ENCODE measurements at regions not wholly inside any gene's neighbourhood (a gene's known extent, or its start where the extent isn't known, plus 50 kb on each side); places are given as distances from the start of the nearest gene placed in this dataset.

DNA sequence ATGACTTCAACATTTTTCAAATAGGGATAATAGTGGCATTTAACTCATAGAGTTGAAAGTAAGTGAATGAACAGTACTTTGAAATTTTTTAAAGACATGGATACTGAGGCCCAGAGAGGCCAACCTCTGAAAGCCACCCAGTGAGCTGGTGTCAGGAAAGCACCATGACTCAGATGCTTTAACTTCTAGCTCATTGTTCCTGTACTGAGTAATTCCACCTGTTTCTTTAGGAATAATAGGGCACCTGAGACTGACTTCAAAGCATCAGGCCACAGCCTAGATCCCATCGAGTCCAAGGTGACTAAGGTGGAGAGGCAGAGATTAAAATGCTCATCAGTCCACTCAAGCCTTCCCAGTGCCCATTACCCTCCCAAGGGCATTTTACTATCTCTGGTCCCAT, 491.8 kb upstream of the TENM4 start:
- Histone ChIP-seq H3K4me1 (ENCODE audit: control insufficient read depth, low read length) (no peaks in the 10 kb centered on the region), H3K79me2 (ENCODE audit: control insufficient read depth, low read length) (no peaks in the 10 kb centered on the region), H3K36me3 (ENCODE audit: control insufficient read depth, low read length) (no peaks in the 10 kb centered on the region), H3K9me3 (ENCODE audit: control insufficient read depth, insufficient read depth, low read length) (no peaks in the 10 kb centered on the region), H3K27me3 (ENCODE audit: control insufficient read depth, low read length) (no peaks in the 10 kb centered on the region), H4K20me1 (ENCODE audit: control insufficient read depth, insufficient read depth, low read depth, low read length) (no peaks in the 10 kb centered on the region), H3K27ac (ENCODE audit: low read depth, low read length) (no peak overlapping the region), H3K4me3 (ENCODE audit: low read length) (no peak overlapping the region), H3K4me2 (ENCODE audit: low read length) (no peak overlapping the region), H3K9me2 (replicated peaks; ENCODE audit: control insufficient read depth, low read length) (no peaks in the 10 kb centered on the region), H3F3A (ENCODE audit: control insufficient read depth, insufficient read depth) (no peaks in the 10 kb centered on the region)
- TF ChIP-seq CTCF (IDR thresholded peaks at IDR 0.05; ENCODE audit: low read depth, low read length, poor library complexity, severe bottlenecking) (no peak), EZH2phosphoT487 (IDR thresholded peaks at IDR 0.05; ENCODE audit: borderline replicate concordance, low read length) (no peak)

GRCh38 chr11:79931692-79932091, 490.9 kb upstream of the TENM4 start:
- Histone ChIP-seq H3K4me3 (ENCODE audit: low read length) (no peak overlapping the region), H3K4me2 (ENCODE audit: low read length) (no peak overlapping the region), H3K36me3 (ENCODE audit: control insufficient read depth, low read length) (no peaks in the 10 kb centered on the region), H3K27ac (ENCODE audit: low read depth, low read length) (no peak overlapping the region), H3K79me2 (ENCODE audit: control insufficient read depth, low read length) (no peaks in the 10 kb centered on the region), H3K27me3 (ENCODE audit: control insufficient read depth, low read length) (no peaks in the 10 kb centered on the region), H3K9me2 (replicated peaks; ENCODE audit: control insufficient read depth, low read length) (no peaks in the 10 kb centered on the region), H3K9me3 (ENCODE audit: control insufficient read depth, insufficient read depth, low read length) (no peaks in the 10 kb centered on the region), H3K4me1 (ENCODE audit: control insufficient read depth, low read length) (no peaks in the 10 kb centered on the region), H3F3A (ENCODE audit: control insufficient read depth, insufficient read depth) (no peaks in the 10 kb centered on the region), H4K20me1 (ENCODE audit: control insufficient read depth, insufficient read depth, low read depth, low read length) (no peaks in the 10 kb centered on the region)
- TF ChIP-seq CTCF (IDR thresholded peaks at IDR 0.05; ENCODE audit: low read depth, low read length, poor library complexity, severe bottlenecking) = no peak
- no peak for TF ChIP-seq EZH2phosphoT487 (IDR thresholded peaks at IDR 0.05; ENCODE audit: borderline replicate concordance, low read length)

DNA sequence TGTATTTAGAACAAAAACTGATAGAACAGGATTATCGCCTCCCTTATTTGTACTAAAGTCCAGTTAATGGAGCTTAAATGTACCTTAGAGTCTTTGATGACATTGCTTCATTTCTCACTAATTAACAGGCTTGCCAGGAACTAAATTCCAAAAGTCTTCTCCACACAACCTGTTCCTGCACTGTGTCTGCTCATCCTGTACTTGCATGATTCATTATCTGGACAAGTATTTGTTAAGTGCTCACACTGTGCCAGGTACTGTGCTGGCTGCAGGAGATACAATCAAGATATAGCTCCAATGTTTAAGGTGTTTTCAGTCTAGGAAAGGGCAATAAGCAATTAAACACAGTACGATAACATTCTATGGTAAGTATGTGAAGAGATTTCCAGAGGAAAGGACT, 485.9 kb upstream of the TENM4 start:
- H3K9me2 ChIP-seq (replicated peaks; ENCODE audit: control insufficient read depth, low read length) = no peaks in the 10 kb centered on the region
- H4K20me1 ChIP-seq (ENCODE audit: control insufficient read depth, insufficient read depth, low read depth, low read length) = no peaks in the 10 kb centered on the region
- no peak overlapping the region for H3K27ac ChIP-seq (ENCODE audit: low read depth, low read length)
- no peak overlapping the region for H3K4me2 ChIP-seq (ENCODE audit: low read length)
- H3K4me1 ChIP-seq (ENCODE audit: control insufficient read depth, low read length) = 0 out of 2 replicates have a peak, but pooled peaks cover 3% of the 10 kb centered on the region
- no peak overlapping the region for H3K4me3 ChIP-seq (ENCODE audit: low read length)
- H3K9me3 ChIP-seq (ENCODE audit: control insufficient read depth, insufficient read depth, low read length) = no peaks in the 10 kb centered on the region
- no peaks in the 10 kb centered on the region for H3K27me3 ChIP-seq (ENCODE audit: control insufficient read depth, low read length)
- H3K79me2 ChIP-seq (ENCODE audit: control insufficient read depth, low read length) = no peaks in the 10 kb centered on the region
- H3F3A ChIP-seq (ENCODE audit: control insufficient read depth, insufficient read depth) = no peaks in the 10 kb centered on the region
- no peaks in the 10 kb centered on the region for H3K36me3 ChIP-seq (ENCODE audit: control insufficient read depth, low read length)
- no peak for TF ChIP-seq CTCF (IDR thresholded peaks at IDR 0.05; ENCODE audit: low read depth, low read length, poor library complexity, severe bottlenecking)
- TF ChIP-seq EZH2phosphoT487 (IDR thresholded peaks at IDR 0.05; ENCODE audit: borderline replicate concordance, low read length) = no peak

DNA sequence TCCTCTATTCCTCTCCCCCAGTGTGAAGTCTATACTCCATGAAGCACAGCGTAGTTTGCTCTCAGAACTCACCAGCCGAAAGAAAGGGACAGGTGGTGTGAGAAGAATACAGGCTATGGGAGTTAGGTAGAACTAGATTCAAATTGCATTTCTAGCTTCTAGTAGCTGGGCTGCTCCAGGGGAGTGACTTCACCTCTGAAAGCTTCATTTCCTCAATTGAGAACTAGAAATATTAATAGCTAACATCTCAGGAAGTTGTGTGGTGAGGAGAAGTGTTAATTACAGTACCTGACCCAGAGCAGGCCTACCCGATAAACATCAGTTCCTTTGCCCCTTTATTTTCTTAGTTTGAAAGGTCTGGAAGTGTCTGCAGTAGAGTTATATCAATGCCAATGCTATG, 484.7 kb upstream of the TENM4 start:
- Histone ChIP-seq H3K4me2 (ENCODE audit: low read length) (no peak overlapping the region), H3K79me2 (ENCODE audit: control insufficient read depth, low read length) (no peaks in the 10 kb centered on the region), H3F3A (ENCODE audit: control insufficient read depth, insufficient read depth) (no peaks in the 10 kb centered on the region), H3K36me3 (ENCODE audit: control insufficient read depth, low read length) (no peaks in the 10 kb centered on the region), H3K27me3 (ENCODE audit: control insufficient read depth, low read length) (no peaks in the 10 kb centered on the region), H3K9me2 (replicated peaks; ENCODE audit: control insufficient read depth, low read length) (no peaks in the 10 kb centered on the region), H3K4me3 (ENCODE audit: low read length) (no peak overlapping the region), H3K27ac (ENCODE audit: low read depth, low read length) (no peak overlapping the region), H3K4me1 (ENCODE audit: control insufficient read depth, low read length) (0 out of 2 replicates have a peak, but pooled peaks cover 3% of the 10 kb centered on the region), H3K9me3 (ENCODE audit: control insufficient read depth, insufficient read depth, low read length) (no peaks in the 10 kb centered on the region), H4K20me1 (ENCODE audit: control insufficient read depth, insufficient read depth, low read depth, low read length) (no peaks in the 10 kb centered on the region)
- no peak for TF ChIP-seq EZH2phosphoT487 (IDR thresholded peaks at IDR 0.05; ENCODE audit: borderline replicate concordance, low read length)
- TF ChIP-seq CTCF (IDR thresholded peaks at IDR 0.05; ENCODE audit: low read depth, low read length, poor library complexity, severe bottlenecking) = no peak
